Fibroblast of lung (primary cell): ENCODE measurements at regions not wholly inside any gene's neighbourhood (a gene's known extent, or its start where the extent isn't known, plus 50 kb on each side); places are given as distances from the start of the nearest gene placed in this dataset.

Experiments used
- DNase-seq, 2 donors: peaks; one replicate each; pipeline versions ENCODE4 v3.0.0 to v3.0.0-alpha.2; 2010; ENCODE audit warnings: low read depth in 2 of 2
- H2AFZ ChIP-seq: 2 replicates; pipeline ENCODE4 v1.5.1; 2012; ENCODE audit warnings: low read length, control low read depth, inconsistent platforms
- H3K27ac ChIP-seq: 2 replicates; pipeline ENCODE4 v1.5.1; 2011; ENCODE audit warnings: low read length, control low read depth; ENCODE audit not compliant: insufficient read depth
- H3K27me3 ChIP-seq: 2 replicates; pipeline ENCODE4 v1.5.1; 2011; ENCODE audit warnings: mild to moderate bottlenecking, low read length; ENCODE audit not compliant: control insufficient read depth, insufficient read depth
- H3K36me3 ChIP-seq: 2 replicates; pipeline ENCODE4 v1.5.1; 2011; ENCODE audit warnings: low read length; ENCODE audit not compliant: control insufficient read depth, insufficient read depth
- H3K4me1 ChIP-seq: 2 replicates; pipeline ENCODE4 v1.5.1; 2011; ENCODE audit warnings: low read length; ENCODE audit not compliant: control insufficient read depth, insufficient read depth; ENCODE audit errors: extremely low read depth
- H3K4me2 ChIP-seq: 2 replicates; pipeline ENCODE4 v1.5.1; 2011; ENCODE audit warnings: low read length, control low read depth; ENCODE audit not compliant: insufficient read depth; ENCODE audit errors: extremely low read depth
- H3K4me3 ChIP-seq, 4 experiments: fragments of 200-600 bp in 1 of 4; sonication (generic) in 1 of 4; replicated peaks in 1 of 4; 2 replicates each; pipeline ENCODE4 v1.5.1; 2011 to 2016; ENCODE audit warnings: low read length in 4 of 4, low read depth in 3 of 4, mild to moderate bottlenecking in 3 of 4, control low read depth in 2 of 4, inconsistent platforms in 1 of 4, mixed read lengths in 1 of 4; ENCODE audit not compliant: insufficient read depth in 1 of 4; ENCODE audit errors: control extremely low read depth in 1 of 4
- H3K79me2 ChIP-seq: 2 replicates; pipeline ENCODE4 v1.5.1; 2012; ENCODE audit warnings: mild to moderate bottlenecking, low read length, inconsistent platforms; ENCODE audit not compliant: control insufficient read depth, insufficient read depth
- H3K9ac ChIP-seq: 2 replicates; pipeline ENCODE4 v1.5.1; 2011; ENCODE audit warnings: mild to moderate bottlenecking, low read length, control low read depth; ENCODE audit not compliant: insufficient read depth
- H3K9me3 ChIP-seq: 2 replicates; pipeline ENCODE4 v1.5.1; 2012; ENCODE audit warnings: low read depth, low read length; ENCODE audit not compliant: control insufficient read depth, insufficient read depth
- H4K20me1 ChIP-seq: 2 replicates; pipeline ENCODE4 v1.5.1; 2011; ENCODE audit warnings: low read length; ENCODE audit not compliant: control insufficient read depth, insufficient read depth; ENCODE audit errors: extremely low read depth
- CTCF ChIP-seq, 2 donors: IDR thresholded peaks in 1 of 2; conservative IDR thresholded peaks in 1 of 2; 1 replicate in 1 of 2; 2 replicates in 1 of 2; pipeline ENCODE4 v1.5.1; 2011 to 2012; ENCODE audit warnings: low read length in 2 of 2, control low read depth in 1 of 2, inconsistent platforms in 1 of 2, low read depth in 1 of 2, mild to moderate bottlenecking in 1 of 2
- EZH2 ChIP-seq: IDR thresholded peaks from 2 replicates; pipeline ENCODE4 v1.5.1; 2012; ENCODE audit warnings: low read length, control low read depth, mild to moderate bottlenecking; ENCODE audit errors: missing control alignments

- TF ChIP-seq EZH2 = no peak
- no peak for TF ChIP-seq CTCF (conservative IDR thresholded peaks at IDR 0.05 in 1 of 2, IDR thresholded peaks at IDR 0.05 in 1 of 2; ENCODE audit: low read depth in 1 of 2, low read length in 2 of 2)
- no peaks in the 10 kb centered on the region for H3K4me1 ChIP-seq
- no peaks in the 10 kb centered on the region for H3K79me2 ChIP-seq
- no peak overlapping the region for H2AFZ ChIP-seq
- DNase-seq = peak in 1 of 2 donors; percentile 46
- H3K36me3 ChIP-seq = no peaks in the 10 kb centered on the region
- H3K27ac ChIP-seq = no peak overlapping the region
- H3K9ac ChIP-seq = no peak overlapping the region
- no peaks in the 10 kb centered on the region for H3K9me3 ChIP-seq
- H4K20me1 ChIP-seq = no peaks in the 10 kb centered on the region
- no peaks in the 10 kb centered on the region for H3K27me3 ChIP-seq
- H3K4me2 ChIP-seq = no peak overlapping the region
- no peak overlapping the region for H3K4me3 ChIP-seq
Measured at GRCh38 chr4:170675568-170676262, 586.0 kb upstream of the AADAT start.

- H2AFZ ChIP-seq = no peak overlapping the region
- H3K27ac ChIP-seq = no peak overlapping the region
Measured at GRCh38 chr4:170674176-170674575, 584.4 kb upstream of the AADAT start.

GRCh38 chr4:170672381-170672965 lies 582.7 kb upstream of the AADAT start:
- no peak overlapping the region for H3K9ac ChIP-seq
- no peaks in the 10 kb centered on the region for H4K20me1 ChIP-seq
- no peak overlapping the region for H3K27ac ChIP-seq
- H3K27me3 ChIP-seq = no peaks in the 10 kb centered on the region
- H3K4me2 ChIP-seq = no peak overlapping the region
- no peak overlapping the region for H2AFZ ChIP-seq
- no peaks in the 10 kb centered on the region for H3K4me1 ChIP-seq
- H3K36me3 ChIP-seq = no peaks in the 10 kb centered on the region
- DNase-seq = peak in 1 of 2 donors; percentile 72
- no peaks in the 10 kb centered on the region for H3K9me3 ChIP-seq
- no peaks in the 10 kb centered on the region for H3K79me2 ChIP-seq
- H3K4me3 ChIP-seq = no peak overlapping the region
- TF ChIP-seq EZH2 = no peak

More at GRCh38 chr4:170674176-170674575, 584.4 kb upstream of the AADAT start:
- no peaks in the 10 kb centered on the region for H3K4me1 ChIP-seq
- no peaks in the 10 kb centered on the region for H3K27me3 ChIP-seq
- TF ChIP-seq EZH2 (no peak), CTCF (conservative IDR thresholded peaks at IDR 0.05 in 1 of 2, IDR thresholded peaks at IDR 0.05 in 1 of 2; ENCODE audit: low read depth in 1 of 2, low read length in 2 of 2) (no peak)
- no peaks in the 10 kb centered on the region for H3K9me3 ChIP-seq
- no peak overlapping the region for H3K9ac ChIP-seq
- H4K20me1 ChIP-seq = no peaks in the 10 kb centered on the region
- no peaks in the 10 kb centered on the region for H3K36me3 ChIP-seq
- no peak overlapping the region for H3K4me2 ChIP-seq
- H3K79me2 ChIP-seq = no peaks in the 10 kb centered on the region
- no peak overlapping the region for H3K4me3 ChIP-seq
- peak in 1 of 2 donors; percentile 20 for DNase-seq
